HG02981 (cell line): ENCODE measurements at regions not wholly inside any gene's neighbourhood (a gene's known extent, or its start where the extent isn't known, plus 50 kb on each side); places are given as distances from the start of the nearest gene placed in this dataset.
A peak's percentile ranks its signal among the peaks of the same experiment; 100 is the strongest.

ENCODE experiments used
- ATAC-seq: cut with Tn5 transposase; IDR thresholded peaks from one replicate; pipeline ENCODE4 v1.9.1; 2021; ENCODE audit warnings: mild to moderate bottlenecking, moderate library complexity; ENCODE audit not compliant: unreplicated experiment

- no peak for ATAC-seq
These were observed 64.2 kb downstream of the GJA1 start for GRCh38 chr6:121499666-121500065.

GRCh38 chr6:121503589-121503991, 68.1 kb downstream of the GJA1 start:
- ATAC-seq: no peak

- peak; percentile 65 for ATAC-seq
These were observed 68.8 kb downstream of the GJA1 start for GRCh38 chr6:121504227-121504626.

- no peak for ATAC-seq
These were observed 69.8 kb downstream of the GJA1 start for GRCh38 chr6:121505284-121505683.

GRCh38 chr6:121506761-121507754, 71.6 kb downstream of the GJA1 start:
- ATAC-seq: no peak

- no peak for ATAC-seq
These were observed 75.2 kb downstream of the GJA1 start for GRCh38 chr6:121510568-121511177.

GRCh38 chr6:121515630-121516265, 80.3 kb downstream of the GJA1 start:
- no peak for ATAC-seq

GRCh38 chr6:121516331-121516730, 80.9 kb downstream of the GJA1 start:
- no peak for ATAC-seq

GRCh38 chr6:121520337-121521163, 85.1 kb downstream of the GJA1 start:
- no peak for ATAC-seq

- ATAC-seq: no peak
These were observed 85.7 kb downstream of the GJA1 start for GRCh38 chr6:121521164-121521555.

GRCh38 chr6:121522265-121522664, 86.8 kb downstream of the GJA1 start:
- no peak for ATAC-seq

GRCh38 chr6:121522771-121523386, 87.4 kb downstream of the GJA1 start:
- no peak for ATAC-seq

- ATAC-seq: no peak
These were observed 88.2 kb downstream of the GJA1 start for GRCh38 chr6:121523628-121524027.

GRCh38 chr6:121526282-121526681, 90.8 kb downstream of the GJA1 start:
- ATAC-seq: no peak

GRCh38 chr6:121531658-121532169, 96.3 kb downstream of the GJA1 start:
- no peak for ATAC-seq

- no peak for ATAC-seq
These were observed 97.9 kb downstream of the GJA1 start for GRCh38 chr6:121533321-121533841.

GRCh38 chr6:121535777-121536176, 100.3 kb downstream of the GJA1 start:
- ATAC-seq: no peak

GRCh38 chr6:121536345-121536744, 100.9 kb downstream of the GJA1 start:
- no peak for ATAC-seq

GRCh38 chr6:121539439-121539838, 104.0 kb downstream of the GJA1 start:
- no peak for ATAC-seq

GRCh38 chr6:121540210-121540609, 104.8 kb downstream of the GJA1 start:
- no peak for ATAC-seq
